Parathyroid adenoma (tissue), 2 donors: ENCODE measurements at regions not wholly inside any gene's neighbourhood (a gene's known extent, or its start where the extent isn't known, plus 50 kb on each side); places are given as distances from the start of the nearest gene placed in this dataset.
"Not testable (repeated sequence)": the region's sequence is repeated elsewhere in the genome, so short reads cannot be mapped to it uniquely, and the experiment has no call there.

ENCODE experiments used
- H2AFZ ChIP-seq: fragments of 300-600 bp; sonication (generic); one replicate; pipeline ENCODE4 v1.7.0; 2017; ENCODE audit warnings: antibody characterized with exemption, mild to moderate bottlenecking
- H3K27ac ChIP-seq: fragments of 300-600 bp; sonication (generic); one replicate; pipeline ENCODE4 v1.7.0; 2017
- H3K27me3 ChIP-seq: fragments of 300-600 bp; sonication (generic); one replicate; pipeline ENCODE4 v1.7.0; 2017; ENCODE audit warnings: low read length; ENCODE audit not compliant: control insufficient read depth, insufficient read depth
- H3K36me3 ChIP-seq: fragments of 300-600 bp; sonication (generic); one replicate; pipeline ENCODE4 v1.7.0; 2017; ENCODE audit warnings: low read length; ENCODE audit not compliant: control insufficient read depth, insufficient read depth
- H3K4me1 ChIP-seq: fragments of 300-600 bp; sonication (generic); one replicate; pipeline ENCODE4 v1.7.0; 2017; ENCODE audit warnings: control low read depth
- H3K4me2 ChIP-seq: fragments of 300-600 bp; sonication (generic); one replicate; pipeline ENCODE4 v1.7.0; 2017; ENCODE audit warnings: low read length
- H3K4me3 ChIP-seq: fragments of 300-600 bp; sonication (generic); one replicate; pipeline ENCODE4 v1.7.0; 2017; ENCODE audit warnings: low read depth, low read length
- H3K79me2 ChIP-seq: fragments of 300-600 bp; sonication (generic); one replicate; pipeline ENCODE4 v1.7.0; 2017; ENCODE audit warnings: control low read depth
- H3K9ac ChIP-seq: fragments of 300-600 bp; sonication (generic); one replicate; pipeline ENCODE4 v1.7.0; 2017; ENCODE audit warnings: mild to moderate bottlenecking
- H3K9me3 ChIP-seq: fragments of 300-600 bp; sonication (generic); one replicate; pipeline ENCODE4 v1.7.0; 2017; ENCODE audit warnings: low read length; ENCODE audit not compliant: control insufficient read depth
- CTCF ChIP-seq: fragments of 300-600 bp; sonication (generic); IDR thresholded peaks from one replicate; pipeline ENCODE4 v1.7.0; 2017; ENCODE audit warnings: antibody characterized with exemption, mild to moderate bottlenecking
- donor health status: primary hyperparathyroidism.

GRCh38 chr17:71099003-71099714, 929.8 kb downstream of the KCNJ2 start:
- no peak overlapping the region for H3K4me2 ChIP-seq
- H3K27ac ChIP-seq: no peak overlapping the region
- H3K4me3 ChIP-seq: no peak overlapping the region
- H3K4me1 ChIP-seq: no peaks in the 10 kb centered on the region
- no peak for TF ChIP-seq CTCF
- H3K36me3 ChIP-seq: no peaks in the 10 kb centered on the region
- H2AFZ ChIP-seq: no peak overlapping the region
- no peaks in the 10 kb centered on the region for H3K9me3 ChIP-seq
- H3K79me2 ChIP-seq: no peaks in the 10 kb centered on the region
- H3K9ac ChIP-seq: no peak overlapping the region
- no peaks in the 10 kb centered on the region for H3K27me3 ChIP-seq

- TF ChIP-seq CTCF: no peak
- no peak overlapping the region for H2AFZ ChIP-seq
These were observed 933.4 kb downstream of the KCNJ2 start for GRCh38 chr17:71102777-71103176.

GRCh38 chr17:71104225-71104624, 934.9 kb downstream of the KCNJ2 start:
- Histone ChIP-seq H3K9ac (no peak overlapping the region), H3K4me3 (no peak overlapping the region), H3K27me3 (no peaks in the 10 kb centered on the region), H3K9me3 (no peaks in the 10 kb centered on the region), H3K79me2 (no peaks in the 10 kb centered on the region), H3K4me2 (no peak overlapping the region), H3K4me1 (no peaks in the 10 kb centered on the region), H3K27ac (no peak overlapping the region), H3K36me3 (no peaks in the 10 kb centered on the region), H2AFZ (no peak overlapping the region)
- TF ChIP-seq CTCF: no peak

More at GRCh38 chr17:71102777-71103176, 933.4 kb downstream of the KCNJ2 start:
- Histone ChIP-seq H3K4me3 (no peak overlapping the region), H3K4me2 (no peak overlapping the region), H3K27me3 (no peaks in the 10 kb centered on the region), H3K4me1 (no peaks in the 10 kb centered on the region), H3K27ac (no peak overlapping the region), H3K9ac (no peak overlapping the region), H3K9me3 (no peaks in the 10 kb centered on the region), H3K79me2 (no peaks in the 10 kb centered on the region), H3K36me3 (no peaks in the 10 kb centered on the region)

- H3K4me2 ChIP-seq, H3K36me3 ChIP-seq, H3K4me1 ChIP-seq, H3K9me3 ChIP-seq, H3K79me2 ChIP-seq, H3K27me3 ChIP-seq, H3K9ac ChIP-seq, H2AFZ ChIP-seq, H3K4me3 ChIP-seq, H3K27ac ChIP-seq: not testable (repeated sequence)
These were observed 936.7 kb downstream of the KCNJ2 start for GRCh38 chr17:71106056-71106455.

GRCh38 chr17:71107136-71107535, 937.8 kb downstream of the KCNJ2 start:
- no peak overlapping the region for H2AFZ ChIP-seq
- no peak overlapping the region for H3K9ac ChIP-seq
- no peak overlapping the region for H3K27ac ChIP-seq
- H3K27me3 ChIP-seq: no peaks in the 10 kb centered on the region
- H3K4me1 ChIP-seq: no peaks in the 10 kb centered on the region
- no peak overlapping the region for H3K4me3 ChIP-seq
- H3K36me3 ChIP-seq: no peaks in the 10 kb centered on the region
- H3K9me3 ChIP-seq: no peaks in the 10 kb centered on the region
- H3K79me2 ChIP-seq: no peaks in the 10 kb centered on the region
- no peak overlapping the region for H3K4me2 ChIP-seq
- no peak for TF ChIP-seq CTCF
